GM21447 (cell line): ENCODE measurements at regions not wholly inside any gene's neighbourhood (a gene's known extent, or its start where the extent isn't known, plus 50 kb on each side); places are given as distances from the start of the nearest gene placed in this dataset.

Experiments
- ATAC-seq: cut with Tn5 transposase; IDR thresholded peaks from one replicate; pipeline ENCODE4 v1.9.1; 2021; ENCODE audit not compliant: unreplicated experiment

DNA sequence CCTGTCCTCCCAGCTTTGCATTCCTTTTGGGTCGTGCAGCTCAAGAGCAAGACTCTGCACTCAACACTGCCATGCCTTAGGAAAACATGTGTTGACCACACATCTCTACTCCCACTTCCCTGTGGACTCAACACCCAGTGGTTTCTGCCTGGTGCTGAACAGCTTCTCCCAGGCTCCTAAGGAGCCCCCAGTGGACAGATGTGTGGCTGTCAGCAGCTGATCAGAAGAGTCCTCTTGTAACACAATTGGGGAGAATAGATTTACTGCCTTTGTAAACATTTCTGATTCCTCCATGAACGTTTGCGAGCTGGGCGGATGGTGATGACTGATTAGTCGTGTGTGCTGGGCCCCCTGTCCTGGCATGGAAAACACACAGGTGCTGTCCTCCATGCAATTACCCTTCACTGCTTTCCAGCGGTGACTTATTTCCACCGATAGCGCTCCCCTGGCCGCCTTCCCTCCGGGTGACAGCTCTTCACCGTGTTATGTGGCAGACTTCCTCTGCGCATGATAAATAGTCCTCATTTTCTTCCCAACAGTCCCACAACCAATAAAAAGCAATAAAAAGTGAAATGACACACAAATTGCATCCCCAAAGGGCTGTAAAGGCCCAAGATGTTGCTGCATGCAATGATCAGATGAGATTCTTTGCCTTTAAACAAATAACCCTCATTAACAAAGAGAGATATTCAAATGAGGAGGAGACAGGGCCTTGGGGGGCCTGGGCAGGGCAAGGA, 249.4 kb upstream of the AJAP1 start:
- ATAC-seq = no peak

DNA sequence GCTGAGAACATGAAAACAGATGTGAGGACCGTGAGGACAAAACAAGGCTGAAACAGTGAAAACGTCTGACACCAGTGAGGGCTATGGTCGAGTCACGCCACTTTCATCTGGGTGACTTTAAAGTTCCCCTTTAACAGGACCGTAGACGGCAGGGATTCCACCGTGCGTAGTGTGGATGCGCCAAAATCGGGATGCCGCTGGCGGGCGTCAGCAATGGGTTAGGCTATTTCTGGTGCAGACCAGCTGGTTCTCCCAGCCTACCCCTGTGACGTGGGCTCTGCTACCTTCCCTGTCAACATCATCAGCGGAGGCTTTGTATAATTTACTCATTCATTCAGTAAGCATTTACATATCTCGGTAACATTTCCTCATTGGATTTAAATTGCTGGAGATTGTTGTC, 246.6 kb upstream of the AJAP1 start:
- no peak for ATAC-seq

GRCh38 chr1:4408380-4408779, 246.0 kb upstream of the AJAP1 start:
- ATAC-seq = no peak

DNA sequence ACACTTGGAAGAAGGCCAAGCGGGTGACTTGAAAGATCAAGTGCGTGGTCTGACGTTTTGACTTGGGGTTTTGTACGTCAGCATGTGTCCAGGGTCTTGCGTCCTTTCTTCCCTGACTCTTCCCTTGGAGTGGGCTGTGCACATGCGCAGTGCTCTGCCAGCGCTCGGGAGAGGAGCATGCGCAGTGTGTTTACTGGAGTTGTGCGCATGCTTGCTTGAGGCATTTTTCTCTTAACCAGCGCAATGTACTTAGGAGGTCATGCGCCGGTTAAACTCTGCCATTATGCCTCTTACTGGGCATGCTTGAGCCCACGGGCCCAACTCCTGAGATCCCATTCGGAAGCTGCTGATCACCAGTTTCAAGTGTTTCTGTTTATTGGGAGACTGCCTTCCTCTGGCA, 242.5 kb upstream of the AJAP1 start:
- no peak for ATAC-seq

DNA sequence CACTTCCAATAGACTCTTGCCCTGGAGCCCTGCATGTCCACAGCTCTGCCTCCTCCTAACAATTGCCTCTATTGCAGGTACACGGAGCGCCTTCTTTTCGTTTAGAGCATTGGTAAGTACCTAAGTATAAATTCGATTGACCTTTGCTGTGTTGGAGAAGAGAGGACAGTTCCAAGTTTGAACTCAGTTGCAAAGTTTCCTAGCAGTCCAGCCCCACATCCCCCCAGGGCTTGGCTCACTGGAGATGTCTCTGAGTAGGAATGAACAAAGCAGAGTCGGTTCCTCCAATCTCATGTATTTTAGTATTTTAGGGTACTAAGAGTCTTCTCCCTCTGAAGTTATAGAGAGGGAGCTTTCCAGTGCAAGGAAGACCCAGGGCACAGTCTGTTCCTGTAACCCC, 238.9 kb upstream of the AJAP1 start:
- no peak for ATAC-seq

- ATAC-seq = no peak
Measured at GRCh38 chr1:4416189-4416588, 238.2 kb upstream of the AJAP1 start.

GRCh38 chr1:4418021-4418420, 236.4 kb upstream of the AJAP1 start:
- no peak for ATAC-seq

DNA sequence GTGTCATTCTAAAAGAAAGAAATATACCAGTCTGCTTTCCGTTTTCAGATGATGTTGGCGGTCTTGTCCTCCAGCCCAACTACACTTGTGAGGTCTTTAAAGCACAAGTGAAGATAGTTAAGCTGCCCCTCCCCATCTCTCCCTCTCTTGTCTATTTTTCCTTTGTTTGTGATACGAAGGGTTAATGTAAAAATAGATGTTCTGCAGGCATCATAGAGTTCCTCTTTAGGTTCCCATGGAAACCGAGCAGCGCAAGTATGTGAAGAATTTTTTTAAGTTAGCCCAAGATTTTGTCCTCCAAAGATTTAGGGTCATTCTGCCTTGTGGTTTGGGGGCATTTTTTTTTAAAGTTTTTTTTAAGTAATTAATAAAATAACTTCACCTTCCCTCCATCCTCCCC, 232.4 kb upstream of the AJAP1 start:
- no peak for ATAC-seq

DNA sequence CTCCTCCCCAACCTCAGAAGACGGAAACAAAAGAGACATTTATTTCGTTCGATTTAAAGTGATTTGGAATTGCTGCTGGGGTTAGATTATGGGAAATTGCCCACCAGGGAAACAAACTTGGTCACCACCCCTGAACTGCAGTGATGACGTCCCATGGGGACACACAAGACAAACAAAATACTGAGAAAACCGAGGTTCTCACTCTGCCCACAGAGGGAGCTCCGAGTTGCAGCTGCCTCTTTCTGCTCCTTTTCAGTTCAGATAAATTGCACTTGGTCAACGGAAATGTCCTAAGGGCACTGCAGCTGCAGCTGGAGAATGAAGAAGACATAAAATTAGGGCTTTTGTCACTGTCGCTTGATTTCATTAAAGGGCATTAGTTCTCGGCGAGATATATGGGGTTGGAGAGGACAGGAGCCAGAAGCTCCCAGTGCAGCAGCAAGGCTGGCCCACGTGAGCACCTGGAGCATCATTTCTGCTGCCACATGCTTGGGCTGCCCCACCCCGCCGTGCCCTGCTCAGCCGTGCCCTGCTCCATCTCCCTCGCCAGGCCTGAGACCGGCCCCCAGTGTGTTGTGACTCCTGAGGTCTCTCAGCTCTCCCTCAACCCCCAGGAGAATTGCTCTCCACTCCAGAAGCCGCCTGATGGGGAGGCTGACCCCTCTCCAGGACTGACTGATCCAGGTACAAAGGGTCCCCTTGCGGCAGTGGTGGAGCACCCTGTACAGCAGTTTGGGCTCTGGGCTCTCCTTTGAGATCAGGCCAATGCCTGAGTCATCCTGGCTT, 231.7 kb upstream of the AJAP1 start:
- no peak for ATAC-seq

GRCh38 chr1:4424254-4424653, 230.2 kb upstream of the AJAP1 start:
- ATAC-seq = no peak

DNA sequence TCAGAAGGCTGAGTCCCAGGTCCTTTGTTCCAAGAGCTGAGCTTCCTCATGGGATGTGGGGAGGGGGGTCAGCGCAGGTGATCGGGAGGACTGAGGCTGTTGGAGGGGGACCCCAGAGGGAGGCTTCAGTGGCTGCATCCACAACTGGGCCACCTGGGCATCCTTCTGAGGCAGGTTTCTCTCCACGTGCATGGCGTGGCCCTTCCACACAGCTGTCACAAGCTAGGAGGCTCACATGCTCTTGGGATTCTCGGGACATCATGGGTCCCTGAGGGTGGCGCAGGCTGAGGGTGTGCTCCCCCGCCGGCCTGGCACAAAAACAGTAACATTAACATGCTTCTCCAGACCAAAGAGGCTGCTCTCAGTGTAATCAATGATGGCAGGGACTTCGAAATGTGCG, 229.6 kb upstream of the AJAP1 start:
- no peak for ATAC-seq

GRCh38 chr1:4425892-4426291, 228.5 kb upstream of the AJAP1 start:
- ATAC-seq = no peak

DNA sequence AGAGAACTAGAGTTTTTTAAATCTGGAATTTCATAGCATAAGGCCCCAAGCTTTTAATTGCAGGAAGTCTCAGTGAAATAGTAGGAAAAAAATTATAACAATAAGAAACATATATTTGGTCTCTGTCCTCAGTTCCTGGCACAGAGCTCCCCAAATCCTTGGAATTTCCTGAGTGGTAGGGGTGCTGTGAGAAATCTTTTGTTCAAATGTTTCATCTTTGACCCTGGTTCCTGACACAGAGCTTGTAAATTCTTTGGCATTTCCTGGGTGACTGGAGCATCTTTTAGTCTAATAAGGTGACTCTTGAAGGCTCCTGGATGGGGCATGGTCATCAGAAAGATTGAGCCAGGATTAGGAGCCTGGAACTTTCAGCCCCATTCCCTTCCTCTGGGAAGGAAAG, 225.7 kb upstream of the AJAP1 start:
- no peak for ATAC-seq

- ATAC-seq = no peak
Measured at GRCh38 chr1:4430406-4431365, 223.7 kb upstream of the AJAP1 start.

DNA sequence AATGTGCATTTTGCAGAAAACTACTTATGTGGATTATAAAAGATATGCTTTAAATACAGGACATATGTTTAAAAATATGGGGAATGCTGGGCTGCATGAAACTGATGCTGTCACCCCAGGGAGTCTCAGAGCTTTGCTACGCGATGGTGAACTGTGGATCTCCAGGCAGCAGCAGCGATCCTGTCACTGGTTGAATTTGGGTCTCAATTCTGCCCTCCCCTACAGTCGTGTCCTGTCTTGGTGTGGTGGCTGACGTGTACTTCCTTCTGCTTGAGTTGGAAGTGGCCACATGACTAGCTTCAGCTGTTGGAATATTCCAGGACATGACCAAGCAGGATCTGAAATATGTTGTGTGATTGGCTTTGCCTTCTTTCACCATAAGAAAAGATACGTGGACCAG, 222.9 kb upstream of the AJAP1 start:
- no peak for ATAC-seq

DNA sequence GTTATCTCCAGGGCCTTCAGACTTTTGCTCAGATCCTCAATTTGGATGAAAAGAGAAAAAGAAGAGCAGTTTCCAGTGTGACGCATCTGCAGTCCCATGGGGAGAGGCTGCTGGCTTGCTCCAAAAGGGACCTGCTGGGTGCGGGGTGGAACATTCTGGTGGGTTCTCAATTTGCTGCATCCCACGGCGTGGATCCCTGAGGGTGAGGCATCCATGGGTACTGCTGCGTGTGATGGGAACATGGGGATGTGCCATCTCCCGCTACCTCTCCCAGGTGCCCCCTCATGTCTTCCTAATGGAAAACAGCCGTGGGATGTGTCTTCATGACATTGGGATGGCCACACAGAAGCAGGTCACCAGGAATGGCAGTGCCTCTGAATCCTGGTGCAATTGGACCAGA, 221.3 kb upstream of the AJAP1 start:
- ATAC-seq = no peak

GRCh38 chr1:4444086-4444485, 210.3 kb upstream of the AJAP1 start:
- no peak for ATAC-seq

DNA sequence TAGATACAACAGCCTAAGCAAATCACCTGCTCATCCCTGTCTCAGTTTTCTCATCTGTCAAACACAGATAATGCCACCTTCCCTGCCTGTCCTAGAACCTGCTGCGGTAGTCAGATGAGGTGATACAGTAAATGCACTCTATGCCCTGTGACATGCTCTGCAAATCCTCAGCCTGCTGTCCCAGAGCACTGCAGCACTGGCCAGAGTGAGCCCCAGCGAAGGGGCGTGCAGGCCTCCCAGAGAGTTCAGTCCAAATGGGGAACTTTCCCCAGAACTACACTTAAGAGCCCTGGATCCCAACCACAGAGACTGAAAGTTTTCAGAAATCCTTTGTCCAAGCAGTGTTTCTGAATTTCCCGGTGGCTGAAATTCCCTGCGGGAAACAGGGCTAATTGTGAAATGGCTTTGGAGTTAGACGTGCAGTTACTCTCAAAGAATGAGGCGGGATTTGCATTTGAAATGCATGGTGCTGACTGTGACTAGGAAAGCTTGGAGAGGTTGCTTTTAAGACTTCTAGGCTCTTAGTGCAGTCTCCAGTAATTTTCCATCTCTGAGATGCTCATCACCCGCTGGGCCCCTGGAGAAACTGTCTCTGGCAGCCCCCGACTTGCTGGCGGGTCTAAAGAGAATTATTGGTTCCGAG, 206.5 kb upstream of the AJAP1 start:
- ATAC-seq = no peak

GRCh38 chr1:4449972-4450371, 204.4 kb upstream of the AJAP1 start:
- no peak for ATAC-seq

DNA sequence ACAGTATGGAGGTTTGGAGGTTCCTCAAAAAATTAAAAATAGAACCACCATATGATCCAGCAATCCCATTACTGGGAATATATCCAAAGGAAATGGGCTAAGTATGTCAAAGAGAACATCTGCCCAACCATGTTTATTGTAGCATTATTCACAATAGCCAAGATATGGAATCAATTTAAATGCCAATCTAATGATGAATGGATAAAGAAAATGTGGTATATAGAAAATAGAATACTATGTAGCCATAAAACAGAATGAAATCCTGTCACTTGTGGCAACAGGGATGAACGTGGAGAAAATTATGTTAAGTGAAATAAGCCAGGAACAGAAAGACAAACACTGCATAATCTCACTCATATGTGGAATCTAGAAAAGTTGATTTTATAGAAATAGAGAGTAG, 201.7 kb upstream of the AJAP1 start:
- ATAC-seq = no peak

- no peak for ATAC-seq
Measured at GRCh38 chr1:4460052-4460451, 194.4 kb upstream of the AJAP1 start.
